ENCODE measurements at regions not wholly inside any gene's neighbourhood (a gene's known extent, or its start where the extent isn't known, plus 50 kb on each side); places are given as distances from the start of the nearest gene placed in this dataset.

DNA sequence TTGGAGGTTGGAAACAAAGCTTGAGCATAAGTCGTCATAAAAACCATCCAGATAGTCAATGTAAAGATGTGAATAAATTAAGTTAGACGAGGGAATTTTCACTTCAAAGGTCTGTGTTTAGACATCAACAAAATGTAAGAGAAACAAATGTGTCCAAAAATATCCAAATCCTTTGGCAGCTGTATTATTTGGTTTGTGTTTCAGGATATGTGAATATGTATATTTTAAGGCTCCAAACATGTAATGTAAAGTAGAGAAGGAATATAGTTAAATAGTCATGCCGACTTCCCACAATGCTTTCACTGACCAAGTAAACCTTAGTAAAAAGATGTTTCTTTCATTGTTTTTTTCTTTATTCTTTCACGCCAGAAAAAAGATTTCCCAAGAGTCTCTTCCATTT is 604.9 kb upstream of the NRP1 start:
- H3K9ac ChIP-seq (ENCODE audit: insufficient read depth, low read length): no peak overlapping the region
- DNase-seq (ENCODE audit: low read depth in 2 of 2): no peak
- no peak overlapping the region for H3K4me2 ChIP-seq (ENCODE audit: extremely low read depth, insufficient read depth, low read length)
- H3K79me2 ChIP-seq (ENCODE audit: control insufficient read depth, insufficient read depth, low read length): no peaks in the 10 kb centered on the region
- H3K36me3 ChIP-seq (ENCODE audit: control insufficient read depth, insufficient read depth, low read length): no peaks in the 10 kb centered on the region
- H3K27ac ChIP-seq (ENCODE audit: insufficient read depth, low read length): no peak overlapping the region
- no peak overlapping the region for H2AFZ ChIP-seq (ENCODE audit: low read length)
- no peak for TF ChIP-seq EZH2 (IDR thresholded peaks at IDR 0.05; ENCODE audit: low read length, missing control alignments)
- no peaks in the 10 kb centered on the region for H4K20me1 ChIP-seq (ENCODE audit: control insufficient read depth, extremely low read depth, insufficient read depth, low read length)
- H3K4me3 ChIP-seq (replicated peaks in 1 of 4; ENCODE audit: control extremely low read depth in 1 of 4, insufficient read depth in 1 of 4, low read depth in 3 of 4, low read length in 4 of 4): no peak overlapping the region
- H3K4me1 ChIP-seq (ENCODE audit: control insufficient read depth, extremely low read depth, insufficient read depth, low read length): no peaks in the 10 kb centered on the region
- no peaks in the 10 kb centered on the region for H3K9me3 ChIP-seq (ENCODE audit: control insufficient read depth, insufficient read depth, low read depth, low read length)
- no peaks in the 10 kb centered on the region for H3K27me3 ChIP-seq (ENCODE audit: control insufficient read depth, insufficient read depth, low read length)

DNA sequence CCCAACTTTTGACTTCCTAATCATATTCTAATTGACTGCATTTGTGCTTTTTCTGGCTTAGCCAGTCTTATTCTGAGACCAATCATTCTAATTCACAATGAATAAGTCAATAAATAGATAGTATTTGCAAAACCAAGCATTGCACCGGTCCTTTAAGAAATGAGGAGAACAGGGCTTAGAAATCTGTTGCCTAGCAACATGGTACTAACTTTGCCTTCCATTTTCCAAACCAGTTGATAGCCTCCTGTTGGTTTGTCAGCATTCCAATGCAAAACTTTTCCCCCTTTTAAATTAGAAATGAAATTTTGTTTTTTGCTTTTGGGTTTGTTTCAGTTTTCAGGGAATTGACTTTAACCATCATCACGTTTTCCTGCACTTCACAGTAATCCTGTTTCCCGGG is 603.5 kb upstream of the NRP1 start:
- H3K9ac ChIP-seq (ENCODE audit: insufficient read depth, low read length): no peak overlapping the region
- TF ChIP-seq, protein P1, sequence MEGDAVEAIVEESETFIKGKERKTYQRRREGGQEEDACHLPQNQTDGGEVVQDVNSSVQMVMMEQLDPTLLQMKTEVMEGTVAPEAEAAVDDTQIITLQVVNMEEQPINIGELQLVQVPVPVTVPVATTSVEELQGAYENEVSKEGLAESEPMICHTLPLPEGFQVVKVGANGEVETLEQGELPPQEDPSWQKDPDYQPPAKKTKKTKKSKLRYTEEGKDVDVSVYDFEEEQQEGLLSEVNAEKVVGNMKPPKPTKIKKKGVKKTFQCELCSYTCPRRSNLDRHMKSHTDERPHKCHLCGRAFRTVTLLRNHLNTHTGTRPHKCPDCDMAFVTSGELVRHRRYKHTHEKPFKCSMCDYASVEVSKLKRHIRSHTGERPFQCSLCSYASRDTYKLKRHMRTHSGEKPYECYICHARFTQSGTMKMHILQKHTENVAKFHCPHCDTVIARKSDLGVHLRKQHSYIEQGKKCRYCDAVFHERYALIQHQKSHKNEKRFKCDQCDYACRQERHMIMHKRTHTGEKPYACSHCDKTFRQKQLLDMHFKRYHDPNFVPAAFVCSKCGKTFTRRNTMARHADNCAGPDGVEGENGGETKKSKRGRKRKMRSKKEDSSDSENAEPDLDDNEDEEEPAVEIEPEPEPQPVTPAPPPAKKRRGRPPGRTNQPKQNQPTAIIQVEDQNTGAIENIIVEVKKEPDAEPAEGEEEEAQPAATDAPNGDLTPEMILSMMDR (conservative IDR thresholded peaks at IDR 0.05 in 1 of 2, IDR thresholded peaks at IDR 0.05 in 1 of 2; ENCODE audit: low read depth in 1 of 2, low read length in 2 of 2): no peak
- no peak for TF ChIP-seq EZH2 (IDR thresholded peaks at IDR 0.05; ENCODE audit: low read length, missing control alignments)
- H3K36me3 ChIP-seq (ENCODE audit: control insufficient read depth, insufficient read depth, low read length): no peaks in the 10 kb centered on the region
- DNase-seq (ENCODE audit: low read depth in 2 of 2): peak in 1 of 2 donors; percentile 14
- H3K4me2 ChIP-seq (ENCODE audit: extremely low read depth, insufficient read depth, low read length): no peak overlapping the region
- H3K79me2 ChIP-seq (ENCODE audit: control insufficient read depth, insufficient read depth, low read length): no peaks in the 10 kb centered on the region
- no peaks in the 10 kb centered on the region for H3K9me3 ChIP-seq (ENCODE audit: control insufficient read depth, insufficient read depth, low read depth, low read length)
- H3K4me3 ChIP-seq (replicated peaks in 1 of 4; ENCODE audit: control extremely low read depth in 1 of 4, insufficient read depth in 1 of 4, low read depth in 3 of 4, low read length in 4 of 4): no peak overlapping the region
- H3K27me3 ChIP-seq (ENCODE audit: control insufficient read depth, insufficient read depth, low read length): no peaks in the 10 kb centered on the region
- no peaks in the 10 kb centered on the region for H3K4me1 ChIP-seq (ENCODE audit: control insufficient read depth, extremely low read depth, insufficient read depth, low read length)
- no peak overlapping the region for H3K27ac ChIP-seq (ENCODE audit: insufficient read depth, low read length)
- no peaks in the 10 kb centered on the region for H4K20me1 ChIP-seq (ENCODE audit: control insufficient read depth, extremely low read depth, insufficient read depth, low read length)
- H2AFZ ChIP-seq (ENCODE audit: low read length): no peak overlapping the region

DNA sequence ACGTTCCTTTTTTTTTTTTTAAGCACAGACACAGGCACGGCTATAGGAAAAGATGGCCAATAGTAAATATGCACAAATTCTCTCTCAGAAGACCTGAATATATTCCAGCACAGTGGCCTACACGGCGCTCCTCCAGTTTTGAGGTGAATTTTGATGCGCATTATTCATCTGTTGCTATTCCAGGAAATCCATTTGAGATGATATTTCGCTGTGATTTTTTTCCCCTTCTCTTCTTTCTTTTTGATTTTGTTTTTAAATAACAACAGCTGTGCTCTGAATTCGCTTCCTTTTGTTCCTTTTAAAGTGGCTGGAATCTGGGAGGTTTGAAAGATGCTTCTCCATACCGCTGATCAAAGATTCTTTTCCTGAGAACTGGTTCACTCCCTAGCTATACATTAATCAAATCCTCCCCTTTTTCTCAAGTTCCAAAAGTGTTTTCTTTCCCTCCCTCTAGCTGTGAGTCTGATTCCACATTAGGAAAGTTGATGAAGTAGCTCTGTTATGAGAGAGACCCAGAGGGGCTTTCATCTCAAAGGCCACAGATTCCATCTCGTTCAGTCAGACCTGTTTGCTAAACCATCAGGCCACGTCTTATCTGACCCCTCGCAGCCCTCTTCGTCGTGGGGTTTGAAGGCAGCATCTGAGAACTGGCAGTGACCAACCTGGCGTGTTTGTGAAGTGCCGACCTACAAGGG is 602.7 kb upstream of the NRP1 start:
- Histone ChIP-seq H2AFZ (ENCODE audit: low read length) (no peak overlapping the region), H3K9me3 (ENCODE audit: control insufficient read depth, insufficient read depth, low read depth, low read length) (no peaks in the 10 kb centered on the region), H3K4me3 (replicated peaks in 1 of 4; ENCODE audit: control extremely low read depth in 1 of 4, insufficient read depth in 1 of 4, low read depth in 3 of 4, low read length in 4 of 4) (no peak overlapping the region), H3K9ac (ENCODE audit: insufficient read depth, low read length) (no peak overlapping the region), H3K79me2 (ENCODE audit: control insufficient read depth, insufficient read depth, low read length) (no peaks in the 10 kb centered on the region), H3K27ac (ENCODE audit: insufficient read depth, low read length) (no peak overlapping the region), H3K36me3 (ENCODE audit: control insufficient read depth, insufficient read depth, low read length) (no peaks in the 10 kb centered on the region), H3K4me1 (ENCODE audit: control insufficient read depth, extremely low read depth, insufficient read depth, low read length) (no peaks in the 10 kb centered on the region), H4K20me1 (ENCODE audit: control insufficient read depth, extremely low read depth, insufficient read depth, low read length) (no peaks in the 10 kb centered on the region), H3K4me2 (ENCODE audit: extremely low read depth, insufficient read depth, low read length) (no peak overlapping the region), H3K27me3 (ENCODE audit: control insufficient read depth, insufficient read depth, low read length) (peaks cover 2% of the 10 kb centered on the region)
- no peak for DNase-seq (ENCODE audit: low read depth in 2 of 2)
- no peak for TF ChIP-seq EZH2 (IDR thresholded peaks at IDR 0.05; ENCODE audit: low read length, missing control alignments)
- TF ChIP-seq, protein P1 (conservative IDR thresholded peaks at IDR 0.05 in 1 of 2, IDR thresholded peaks at IDR 0.05 in 1 of 2; ENCODE audit: low read depth in 1 of 2, low read length in 2 of 2): no peak
